ENCODE measurements at regions not wholly inside any gene's neighbourhood (a gene's known extent, or its start where the extent isn't known, plus 50 kb on each side); places are given as distances from the start of the nearest gene placed in this dataset.

- no peak for TF ChIP-seq CTCF (conservative IDR thresholded peaks at IDR 0.05)
- TF ChIP-seq ZFX (IDR thresholded peaks at IDR 0.05): no peak
- H3K27ac ChIP-seq: no peak overlapping the region
These were observed 500.7 kb downstream of the TLE4 start for GRCh38 chr9:80072451-80072850.

GRCh38 chr9:80070071-80070742 is 498.4 kb downstream of the TLE4 start:
- TF ChIP-seq ZFX (IDR thresholded peaks at IDR 0.05) (no peak), CTCF (conservative IDR thresholded peaks at IDR 0.05) (no peak)
- no peak overlapping the region for H3K27ac ChIP-seq

- TF ChIP-seq ZFX (IDR thresholded peaks at IDR 0.05) (no peak), CTCF (conservative IDR thresholded peaks at IDR 0.05) (no peak)
- no peak overlapping the region for H3K27ac ChIP-seq
These were observed 495.2 kb downstream of the TLE4 start for GRCh38 chr9:80066931-80067330.

- TF ChIP-seq CTCF (conservative IDR thresholded peaks at IDR 0.05) (no peak), ZFX (IDR thresholded peaks at IDR 0.05) (no peak)
- no peak overlapping the region for H3K27ac ChIP-seq
These were observed 490.8 kb downstream of the TLE4 start for GRCh38 chr9:80062567-80062966.

GRCh38 chr9:80061940-80062339 is 490.2 kb downstream of the TLE4 start:
- TF ChIP-seq ZFX (IDR thresholded peaks at IDR 0.05) (no peak), CTCF (conservative IDR thresholded peaks at IDR 0.05) (no peak)
- H3K27ac ChIP-seq: no peak overlapping the region

- TF ChIP-seq ZFX (IDR thresholded peaks at IDR 0.05): no peak
- TF ChIP-seq CTCF (conservative IDR thresholded peaks at IDR 0.05): no peak
- H3K27ac ChIP-seq: no peak overlapping the region
These were observed 489.3 kb downstream of the TLE4 start for GRCh38 chr9:80061096-80061495.

GRCh38 chr9:80059979-80060378 is 488.2 kb downstream of the TLE4 start:
- no peak overlapping the region for H3K27ac ChIP-seq
- TF ChIP-seq ZFX (IDR thresholded peaks at IDR 0.05) (no peak), CTCF (conservative IDR thresholded peaks at IDR 0.05) (no peak)

Data from C4-2B (cell line).